Hematopoietic multipotent progenitor cell treated with erythropoietin and hydrocortisone succinate and interleukin-3 and kit ligand, for 6 days (in vitro differentiated cells): ENCODE measurements at regions not wholly inside any gene's neighbourhood (a gene's known extent, or its start where the extent isn't known, plus 50 kb on each side); places are given as distances from the start of the nearest gene placed in this dataset.

Experiments used
- DNase-seq: peaks from one replicate; pipeline ENCODE4 v3.0.0-alpha.2; 2015

DNA sequence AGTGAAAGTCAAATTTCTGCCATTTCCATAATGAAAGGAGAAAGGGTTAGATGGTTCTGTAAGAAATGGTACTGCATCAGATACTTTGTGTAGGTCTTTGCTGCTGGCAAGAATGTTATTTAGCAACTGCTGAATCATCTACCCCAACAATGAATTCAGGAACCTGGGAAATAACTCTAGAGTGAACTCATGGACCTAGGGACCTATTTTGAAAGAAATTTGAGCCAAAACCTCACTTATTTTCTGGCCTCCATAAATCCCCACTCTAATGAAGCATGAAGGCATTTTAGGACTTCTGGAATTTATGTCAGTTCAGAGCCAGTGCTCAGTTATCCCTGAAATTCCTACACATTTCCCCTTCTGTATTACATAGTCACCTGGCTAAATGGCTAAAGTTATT lies 50.9 kb upstream of the CPNE8 start:
- no peak for DNase-seq
